HCT116 (cell line): ENCODE measurements at regions not wholly inside any gene's neighbourhood (a gene's known extent, or its start where the extent isn't known, plus 50 kb on each side); places are given as distances from the start of the nearest gene placed in this dataset.

Experiments used
- EZH2 ChIP-seq: fragments of 200-600 bp; sonication (generic); IDR thresholded peaks from 2 replicates; pipeline ENCODE4 v1.6.1; 2017; ENCODE audit warnings: antibody characterized with exemption, mixed run types
- EZH2phosphoT487 ChIP-seq: fragments of 200-600 bp; IDR thresholded peaks from 2 replicates; pipeline ENCODE4 v1.6.1; 2018; ENCODE audit warnings: antibody characterized with exemption, borderline replicate concordance
- JUND ChIP-seq: IDR thresholded peaks from 2 replicates; pipeline ENCODE4 v1.6.1; 2012
- MAX ChIP-seq: IDR thresholded peaks from 2 replicates; pipeline ENCODE4 v1.6.1; 2012
- POLR2A ChIP-seq: IDR thresholded peaks from 2 replicates; pipeline ENCODE4 v1.7.0; 2011; ENCODE audit warnings: borderline replicate concordance; ENCODE audit not compliant: insufficient read depth, insufficient read length; ENCODE audit errors: extremely low read depth
- POLR2AphosphoS5 ChIP-seq: IDR thresholded peaks from 2 replicates; pipeline ENCODE4 v1.6.1; 2011; ENCODE audit warnings: mild to moderate bottlenecking, low read depth, low read length, moderate library complexity
- SIN3A ChIP-seq: IDR thresholded peaks from 2 replicates; pipeline ENCODE4 v1.6.1; 2012; ENCODE audit warnings: low read depth
- TCF7L2 ChIP-seq: IDR thresholded peaks from 2 replicates; pipeline ENCODE4 v1.7.0; 2011; ENCODE audit warnings: borderline replicate concordance, inconsistent platforms; ENCODE audit not compliant: insufficient read depth, insufficient read length; ENCODE audit errors: extremely low read depth
- YY1 ChIP-seq: IDR thresholded peaks from 2 replicates; pipeline ENCODE4 v1.6.1; 2011; ENCODE audit warnings: low read length, low read depth, moderate library complexity, mild to moderate bottlenecking; ENCODE audit not compliant: insufficient replicate concordance; ENCODE audit errors: extremely low read depth
- ZFX ChIP-seq: fragments of 450-650 bp; IDR thresholded peaks from 2 replicates; pipeline ENCODE4 v1.6.1; 2017
- TF ChIP-seq, protein P1 (sequence below), 3 experiments: fragments of 200-600 bp in 1 of 3; sonication (generic) in 1 of 3; IDR thresholded peaks in 2 of 3; conservative IDR thresholded peaks in 1 of 3; 2 replicates each; pipeline ENCODE4 v1.5.1; 2012 to 2017; ENCODE audit warnings: low read depth in 2 of 3, low read length in 2 of 3, antibody characterized with exemption in 1 of 3, borderline replicate concordance in 1 of 3, control low read depth in 1 of 3, mild to moderate bottlenecking in 1 of 3, mixed read lengths in 1 of 3, mixed run types in 1 of 3, moderate library complexity in 1 of 3; ENCODE audit not compliant: insufficient read depth in 1 of 3
- TF ChIP-seq, protein P2 (sequence below): IDR thresholded peaks from 2 replicates; pipeline ENCODE4 v1.6.1; 2012; ENCODE audit warnings: low read depth
- TF ChIP-seq, protein P3 (sequence below): IDR thresholded peaks from 2 replicates; pipeline ENCODE4 v1.6.1; 2012

DNA sequence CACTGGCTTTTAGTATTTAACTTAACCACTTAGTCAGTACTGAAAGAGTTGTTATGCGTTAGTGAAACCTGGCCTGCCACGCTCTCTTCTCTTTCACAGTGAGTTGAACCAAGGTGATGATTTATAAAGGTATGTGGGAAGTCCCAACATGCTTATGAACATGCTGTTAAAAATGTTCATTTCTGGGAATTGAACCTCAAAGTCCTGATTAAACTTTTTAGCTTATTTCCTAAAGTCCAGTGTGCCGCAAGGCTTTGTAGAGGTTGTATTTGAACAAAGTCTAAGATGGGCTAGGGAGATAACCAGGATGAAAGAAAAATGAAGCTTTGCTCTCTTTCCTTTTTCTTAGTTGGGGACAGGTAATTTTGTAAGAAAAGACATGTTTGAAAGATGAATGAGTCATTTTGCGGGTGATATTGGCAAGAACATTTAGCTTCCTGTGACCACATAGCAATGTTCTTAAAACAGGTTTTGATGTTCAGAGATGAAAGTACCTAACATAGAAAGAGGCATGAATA lies 270.3 kb downstream of the DTHD1 start:
- TF ChIP-seq, protein P1, sequence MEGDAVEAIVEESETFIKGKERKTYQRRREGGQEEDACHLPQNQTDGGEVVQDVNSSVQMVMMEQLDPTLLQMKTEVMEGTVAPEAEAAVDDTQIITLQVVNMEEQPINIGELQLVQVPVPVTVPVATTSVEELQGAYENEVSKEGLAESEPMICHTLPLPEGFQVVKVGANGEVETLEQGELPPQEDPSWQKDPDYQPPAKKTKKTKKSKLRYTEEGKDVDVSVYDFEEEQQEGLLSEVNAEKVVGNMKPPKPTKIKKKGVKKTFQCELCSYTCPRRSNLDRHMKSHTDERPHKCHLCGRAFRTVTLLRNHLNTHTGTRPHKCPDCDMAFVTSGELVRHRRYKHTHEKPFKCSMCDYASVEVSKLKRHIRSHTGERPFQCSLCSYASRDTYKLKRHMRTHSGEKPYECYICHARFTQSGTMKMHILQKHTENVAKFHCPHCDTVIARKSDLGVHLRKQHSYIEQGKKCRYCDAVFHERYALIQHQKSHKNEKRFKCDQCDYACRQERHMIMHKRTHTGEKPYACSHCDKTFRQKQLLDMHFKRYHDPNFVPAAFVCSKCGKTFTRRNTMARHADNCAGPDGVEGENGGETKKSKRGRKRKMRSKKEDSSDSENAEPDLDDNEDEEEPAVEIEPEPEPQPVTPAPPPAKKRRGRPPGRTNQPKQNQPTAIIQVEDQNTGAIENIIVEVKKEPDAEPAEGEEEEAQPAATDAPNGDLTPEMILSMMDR (IDR thresholded peaks at IDR 0.05 in 2 of 3, conservative IDR thresholded peaks at IDR 0.05 in 1 of 3; ENCODE audit: borderline replicate concordance in 1 of 3, insufficient read depth in 1 of 3, low read depth in 2 of 3, low read length in 2 of 3) = no peak
- TF ChIP-seq EZH2 (no peak), EZH2phosphoT487 (no peak), POLR2AphosphoS5 (no peak), TCF7L2 (peak; percentile 89), SIN3A (no peak), JUND (peak; percentile 50), YY1 (no peak), ZFX (no peak), MAX (no peak), POLR2A (no peak)
- TF ChIP-seq, protein P2, sequence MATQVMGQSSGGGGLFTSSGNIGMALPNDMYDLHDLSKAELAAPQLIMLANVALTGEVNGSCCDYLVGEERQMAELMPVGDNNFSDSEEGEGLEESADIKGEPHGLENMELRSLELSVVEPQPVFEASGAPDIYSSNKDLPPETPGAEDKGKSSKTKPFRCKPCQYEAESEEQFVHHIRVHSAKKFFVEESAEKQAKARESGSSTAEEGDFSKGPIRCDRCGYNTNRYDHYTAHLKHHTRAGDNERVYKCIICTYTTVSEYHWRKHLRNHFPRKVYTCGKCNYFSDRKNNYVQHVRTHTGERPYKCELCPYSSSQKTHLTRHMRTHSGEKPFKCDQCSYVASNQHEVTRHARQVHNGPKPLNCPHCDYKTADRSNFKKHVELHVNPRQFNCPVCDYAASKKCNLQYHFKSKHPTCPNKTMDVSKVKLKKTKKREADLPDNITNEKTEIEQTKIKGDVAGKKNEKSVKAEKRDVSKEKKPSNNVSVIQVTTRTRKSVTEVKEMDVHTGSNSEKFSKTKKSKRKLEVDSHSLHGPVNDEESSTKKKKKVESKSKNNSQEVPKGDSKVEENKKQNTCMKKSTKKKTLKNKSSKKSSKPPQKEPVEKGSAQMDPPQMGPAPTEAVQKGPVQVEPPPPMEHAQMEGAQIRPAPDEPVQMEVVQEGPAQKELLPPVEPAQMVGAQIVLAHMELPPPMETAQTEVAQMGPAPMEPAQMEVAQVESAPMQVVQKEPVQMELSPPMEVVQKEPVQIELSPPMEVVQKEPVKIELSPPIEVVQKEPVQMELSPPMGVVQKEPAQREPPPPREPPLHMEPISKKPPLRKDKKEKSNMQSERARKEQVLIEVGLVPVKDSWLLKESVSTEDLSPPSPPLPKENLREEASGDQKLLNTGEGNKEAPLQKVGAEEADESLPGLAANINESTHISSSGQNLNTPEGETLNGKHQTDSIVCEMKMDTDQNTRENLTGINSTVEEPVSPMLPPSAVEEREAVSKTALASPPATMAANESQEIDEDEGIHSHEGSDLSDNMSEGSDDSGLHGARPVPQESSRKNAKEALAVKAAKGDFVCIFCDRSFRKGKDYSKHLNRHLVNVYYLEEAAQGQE = no peak
- TF ChIP-seq, protein P3, sequence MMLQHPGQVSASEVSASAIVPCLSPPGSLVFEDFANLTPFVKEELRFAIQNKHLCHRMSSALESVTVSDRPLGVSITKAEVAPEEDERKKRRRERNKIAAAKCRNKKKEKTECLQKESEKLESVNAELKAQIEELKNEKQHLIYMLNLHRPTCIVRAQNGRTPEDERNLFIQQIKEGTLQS = no peak
